ENCODE measurements at regions not wholly inside any gene's neighbourhood (a gene's known extent, or its start where the extent isn't known, plus 50 kb on each side); places are given as distances from the start of the nearest gene placed in this dataset.

DNA sequence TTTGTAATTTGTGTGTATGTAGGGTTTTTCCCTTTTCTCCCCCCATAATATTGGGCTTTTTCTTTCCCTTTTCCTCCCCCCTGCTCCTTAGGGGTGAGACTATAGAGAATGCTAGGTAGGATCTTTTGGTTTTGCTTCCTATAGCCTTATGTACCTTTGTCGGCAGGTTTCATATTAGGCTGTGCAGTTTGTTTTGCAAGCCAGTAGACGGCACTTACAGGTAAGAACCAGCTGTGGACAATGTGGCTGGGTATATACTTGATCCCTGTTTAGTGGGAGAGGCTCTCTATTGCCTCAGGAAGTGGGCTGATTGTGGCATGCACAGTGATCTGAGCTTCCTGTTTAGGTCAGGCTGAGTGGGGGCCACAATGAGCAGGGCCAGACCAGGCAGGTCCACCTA lies 359.2 kb upstream of the OBI1 start:
- Histone ChIP-seq H3K79me2 (replicated peaks; ENCODE audit: insufficient read depth, low read length) (no peaks in the 10 kb centered on the region), H3K4me2 (ENCODE audit: low read length) (no peak overlapping the region), H3K9me3 (ENCODE audit: low read length) (peaks cover 6% of the 10 kb centered on the region), H3K27me3 (ENCODE audit: insufficient read depth, low read depth, low read length) (no peaks in the 10 kb centered on the region), H4K20me1 (ENCODE audit: insufficient read depth) (no peaks in the 10 kb centered on the region), H2AFZ (ENCODE audit: low read depth, low read length) (no peak overlapping the region), H3K9ac (ENCODE audit: low read length) (no peak overlapping the region), H3K4me3 (ENCODE audit: low read length) (no peak overlapping the region), H3K27ac (ENCODE audit: low read length) (no peak overlapping the region), H3K36me3 (ENCODE audit: insufficient read depth, low read length) (no peaks in the 10 kb centered on the region), H3F3A (ENCODE audit: insufficient read depth, low read length, poor library complexity, severe bottlenecking) (no peaks in the 10 kb centered on the region), H3K9me2 (ENCODE audit: insufficient read depth, low read length) (no peaks in the 10 kb centered on the region)
- no peak for TF ChIP-seq RAD21 (conservative IDR thresholded peaks at IDR 0.05)
- TF ChIP-seq MXI1 (conservative IDR thresholded peaks at IDR 0.05; ENCODE audit: poor library complexity, severe bottlenecking): no peak
- TF ChIP-seq, protein P1, sequence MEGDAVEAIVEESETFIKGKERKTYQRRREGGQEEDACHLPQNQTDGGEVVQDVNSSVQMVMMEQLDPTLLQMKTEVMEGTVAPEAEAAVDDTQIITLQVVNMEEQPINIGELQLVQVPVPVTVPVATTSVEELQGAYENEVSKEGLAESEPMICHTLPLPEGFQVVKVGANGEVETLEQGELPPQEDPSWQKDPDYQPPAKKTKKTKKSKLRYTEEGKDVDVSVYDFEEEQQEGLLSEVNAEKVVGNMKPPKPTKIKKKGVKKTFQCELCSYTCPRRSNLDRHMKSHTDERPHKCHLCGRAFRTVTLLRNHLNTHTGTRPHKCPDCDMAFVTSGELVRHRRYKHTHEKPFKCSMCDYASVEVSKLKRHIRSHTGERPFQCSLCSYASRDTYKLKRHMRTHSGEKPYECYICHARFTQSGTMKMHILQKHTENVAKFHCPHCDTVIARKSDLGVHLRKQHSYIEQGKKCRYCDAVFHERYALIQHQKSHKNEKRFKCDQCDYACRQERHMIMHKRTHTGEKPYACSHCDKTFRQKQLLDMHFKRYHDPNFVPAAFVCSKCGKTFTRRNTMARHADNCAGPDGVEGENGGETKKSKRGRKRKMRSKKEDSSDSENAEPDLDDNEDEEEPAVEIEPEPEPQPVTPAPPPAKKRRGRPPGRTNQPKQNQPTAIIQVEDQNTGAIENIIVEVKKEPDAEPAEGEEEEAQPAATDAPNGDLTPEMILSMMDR (IDR thresholded peaks at IDR 0.05; ENCODE audit: poor library complexity, severe bottlenecking): no peak
- TF ChIP-seq TAF1 (IDR thresholded peaks at IDR 0.05; ENCODE audit: low read depth): no peak

DNA sequence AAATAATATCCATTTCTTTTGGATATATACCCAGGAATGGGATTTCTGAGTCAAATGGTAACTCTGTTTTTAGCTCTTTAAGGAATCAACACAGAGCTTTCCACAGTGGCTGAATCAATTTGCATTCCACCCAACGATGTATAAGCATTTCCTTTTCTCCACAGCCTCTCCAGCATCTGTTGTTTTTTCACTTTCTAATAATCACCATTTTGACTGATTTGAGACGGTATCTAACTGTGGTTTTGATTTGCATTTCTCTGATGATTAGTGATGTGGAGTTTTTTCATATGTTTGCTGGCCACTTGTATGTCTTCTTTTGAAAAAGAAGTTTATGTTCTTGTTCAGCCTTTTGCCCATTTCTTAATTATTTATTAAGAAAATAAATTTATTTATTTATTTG lies 352.2 kb upstream of the OBI1 start:
- Histone ChIP-seq H2AFZ (ENCODE audit: low read depth, low read length) (no peak overlapping the region), H3K27me3 (ENCODE audit: insufficient read depth, low read depth, low read length) (no peaks in the 10 kb centered on the region), H3K9ac (ENCODE audit: low read length) (no peak overlapping the region), H3K9me2 (ENCODE audit: insufficient read depth, low read length) (no peaks in the 10 kb centered on the region), H4K20me1 (ENCODE audit: insufficient read depth) (no peaks in the 10 kb centered on the region), H3F3A (ENCODE audit: insufficient read depth, low read length, poor library complexity, severe bottlenecking) (no peaks in the 10 kb centered on the region), H3K4me3 (ENCODE audit: low read length) (no peak overlapping the region), H3K36me3 (ENCODE audit: insufficient read depth, low read length) (no peaks in the 10 kb centered on the region), H3K27ac (ENCODE audit: low read length) (no peak overlapping the region), H3K79me2 (replicated peaks; ENCODE audit: insufficient read depth, low read length) (no peaks in the 10 kb centered on the region), H3K4me2 (ENCODE audit: low read length) (no peak overlapping the region), H3K9me3 (ENCODE audit: low read length) (no peaks in the 10 kb centered on the region)
- TF ChIP-seq MXI1 (conservative IDR thresholded peaks at IDR 0.05; ENCODE audit: poor library complexity, severe bottlenecking) (no peak), TAF1 (IDR thresholded peaks at IDR 0.05; ENCODE audit: low read depth) (no peak), EP300 (conservative IDR thresholded peaks at IDR 0.05; ENCODE audit: poor library complexity, severe bottlenecking) (no peak), POLR2AphosphoS5 (IDR thresholded peaks at IDR 0.05) (no peak), RAD21 (conservative IDR thresholded peaks at IDR 0.05) (no peak), EZH2 (IDR thresholded peaks at IDR 0.05; ENCODE audit: borderline replicate concordance, insufficient read depth, low read length, poor library complexity, severe bottlenecking) (no peak), SMC3 (conservative IDR thresholded peaks at IDR 0.05; ENCODE audit: poor library complexity) (no peak)
- TF ChIP-seq, protein P2, sequence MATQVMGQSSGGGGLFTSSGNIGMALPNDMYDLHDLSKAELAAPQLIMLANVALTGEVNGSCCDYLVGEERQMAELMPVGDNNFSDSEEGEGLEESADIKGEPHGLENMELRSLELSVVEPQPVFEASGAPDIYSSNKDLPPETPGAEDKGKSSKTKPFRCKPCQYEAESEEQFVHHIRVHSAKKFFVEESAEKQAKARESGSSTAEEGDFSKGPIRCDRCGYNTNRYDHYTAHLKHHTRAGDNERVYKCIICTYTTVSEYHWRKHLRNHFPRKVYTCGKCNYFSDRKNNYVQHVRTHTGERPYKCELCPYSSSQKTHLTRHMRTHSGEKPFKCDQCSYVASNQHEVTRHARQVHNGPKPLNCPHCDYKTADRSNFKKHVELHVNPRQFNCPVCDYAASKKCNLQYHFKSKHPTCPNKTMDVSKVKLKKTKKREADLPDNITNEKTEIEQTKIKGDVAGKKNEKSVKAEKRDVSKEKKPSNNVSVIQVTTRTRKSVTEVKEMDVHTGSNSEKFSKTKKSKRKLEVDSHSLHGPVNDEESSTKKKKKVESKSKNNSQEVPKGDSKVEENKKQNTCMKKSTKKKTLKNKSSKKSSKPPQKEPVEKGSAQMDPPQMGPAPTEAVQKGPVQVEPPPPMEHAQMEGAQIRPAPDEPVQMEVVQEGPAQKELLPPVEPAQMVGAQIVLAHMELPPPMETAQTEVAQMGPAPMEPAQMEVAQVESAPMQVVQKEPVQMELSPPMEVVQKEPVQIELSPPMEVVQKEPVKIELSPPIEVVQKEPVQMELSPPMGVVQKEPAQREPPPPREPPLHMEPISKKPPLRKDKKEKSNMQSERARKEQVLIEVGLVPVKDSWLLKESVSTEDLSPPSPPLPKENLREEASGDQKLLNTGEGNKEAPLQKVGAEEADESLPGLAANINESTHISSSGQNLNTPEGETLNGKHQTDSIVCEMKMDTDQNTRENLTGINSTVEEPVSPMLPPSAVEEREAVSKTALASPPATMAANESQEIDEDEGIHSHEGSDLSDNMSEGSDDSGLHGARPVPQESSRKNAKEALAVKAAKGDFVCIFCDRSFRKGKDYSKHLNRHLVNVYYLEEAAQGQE (IDR thresholded peaks at IDR 0.05; ENCODE audit: borderline replicate concordance): no peak
- TF ChIP-seq, protein P1 (IDR thresholded peaks at IDR 0.05; ENCODE audit: poor library complexity, severe bottlenecking): no peak
